ENCODE measurements at regions not wholly inside any gene's neighbourhood (a gene's known extent, or its start where the extent isn't known, plus 50 kb on each side); places are given as distances from the start of the nearest gene placed in this dataset.

- Histone ChIP-seq H3K4me3 (IDR thresholded peaks at IDR 0.05; ENCODE audit: insufficient read depth, low read depth, low read length) (no peak overlapping the region), H3K79me2 (ENCODE audit: insufficient read depth, low read depth) (no peaks in the 10 kb centered on the region), H3K27ac (no peak overlapping the region), H4K20me1 (ENCODE audit: insufficient read depth) (no peaks in the 10 kb centered on the region), H3K4me1 (ENCODE audit: low read depth, poor library complexity, severe bottlenecking) (no peaks in the 10 kb centered on the region), H3K4me2 (no peak overlapping the region), H2AFZ (ENCODE audit: low read depth) (no peak overlapping the region), H3K9ac (no peak overlapping the region), H3K36me3 (ENCODE audit: insufficient read depth) (no peaks in the 10 kb centered on the region), H3K27me3 (ENCODE audit: insufficient read depth, low read depth) (no peaks in the 10 kb centered on the region)
- TF ChIP-seq, protein P1, sequence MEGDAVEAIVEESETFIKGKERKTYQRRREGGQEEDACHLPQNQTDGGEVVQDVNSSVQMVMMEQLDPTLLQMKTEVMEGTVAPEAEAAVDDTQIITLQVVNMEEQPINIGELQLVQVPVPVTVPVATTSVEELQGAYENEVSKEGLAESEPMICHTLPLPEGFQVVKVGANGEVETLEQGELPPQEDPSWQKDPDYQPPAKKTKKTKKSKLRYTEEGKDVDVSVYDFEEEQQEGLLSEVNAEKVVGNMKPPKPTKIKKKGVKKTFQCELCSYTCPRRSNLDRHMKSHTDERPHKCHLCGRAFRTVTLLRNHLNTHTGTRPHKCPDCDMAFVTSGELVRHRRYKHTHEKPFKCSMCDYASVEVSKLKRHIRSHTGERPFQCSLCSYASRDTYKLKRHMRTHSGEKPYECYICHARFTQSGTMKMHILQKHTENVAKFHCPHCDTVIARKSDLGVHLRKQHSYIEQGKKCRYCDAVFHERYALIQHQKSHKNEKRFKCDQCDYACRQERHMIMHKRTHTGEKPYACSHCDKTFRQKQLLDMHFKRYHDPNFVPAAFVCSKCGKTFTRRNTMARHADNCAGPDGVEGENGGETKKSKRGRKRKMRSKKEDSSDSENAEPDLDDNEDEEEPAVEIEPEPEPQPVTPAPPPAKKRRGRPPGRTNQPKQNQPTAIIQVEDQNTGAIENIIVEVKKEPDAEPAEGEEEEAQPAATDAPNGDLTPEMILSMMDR (conservative IDR thresholded peaks at IDR 0.05; ENCODE audit: low read depth, low read length): no peak
Observed at GRCh38 chrX:10842646-10843045, 222.3 kb upstream of the MID1 start.

DNA sequence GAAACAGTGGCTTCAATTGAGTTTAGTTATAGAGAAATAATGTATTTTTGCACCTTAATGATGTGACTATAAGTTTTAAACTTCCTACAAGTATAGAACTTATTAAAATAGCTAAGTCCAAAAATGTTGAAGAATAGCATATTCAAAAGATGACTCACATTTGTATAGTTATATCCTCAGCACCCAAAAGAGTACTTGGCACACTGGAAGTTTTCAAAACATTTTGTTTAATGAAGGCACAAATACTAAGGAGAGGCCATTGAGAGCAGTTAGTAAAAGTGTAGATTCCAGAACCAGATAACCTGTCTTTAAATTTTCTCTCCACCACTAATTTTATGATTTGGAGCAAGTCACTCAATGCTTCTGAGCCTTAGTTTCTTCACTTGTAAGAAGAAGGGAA lies 226.9 kb upstream of the MID1 start:
- Histone ChIP-seq H3K9ac (no peak overlapping the region), H3K4me1 (ENCODE audit: low read depth, poor library complexity, severe bottlenecking) (no peaks in the 10 kb centered on the region), H4K20me1 (ENCODE audit: insufficient read depth) (no peaks in the 10 kb centered on the region), H3K27ac (no peak overlapping the region), H2AFZ (ENCODE audit: low read depth) (no peak overlapping the region), H3K36me3 (ENCODE audit: insufficient read depth) (no peaks in the 10 kb centered on the region), H3K79me2 (ENCODE audit: insufficient read depth, low read depth) (no peaks in the 10 kb centered on the region), H3K4me3 (IDR thresholded peaks at IDR 0.05; ENCODE audit: insufficient read depth, low read depth, low read length) (no peak overlapping the region), H3K4me2 (no peak overlapping the region), H3K27me3 (ENCODE audit: insufficient read depth, low read depth) (no peaks in the 10 kb centered on the region)
- TF ChIP-seq, protein P1 (conservative IDR thresholded peaks at IDR 0.05; ENCODE audit: low read depth, low read length): no peak

DNA sequence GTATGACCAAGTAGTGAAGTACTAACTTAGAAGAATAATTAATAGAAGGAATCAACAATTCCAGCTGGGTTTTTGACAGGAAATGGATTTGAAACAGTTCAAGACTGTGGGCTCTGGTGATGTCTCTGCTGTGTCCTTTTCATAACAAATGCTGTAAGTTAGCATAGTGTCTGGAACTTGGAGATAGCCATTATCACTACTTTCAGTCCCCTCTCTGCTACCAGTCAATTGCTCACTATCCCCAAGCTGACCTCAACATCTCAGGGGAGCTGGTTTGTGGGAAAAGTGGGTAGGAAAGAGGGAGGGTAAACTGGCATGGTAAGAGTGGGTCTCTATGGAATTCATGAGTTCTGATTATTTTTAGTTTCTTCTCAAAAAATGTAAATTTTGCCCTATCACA lies 231.4 kb upstream of the MID1 start:
- Histone ChIP-seq H3K9ac (no peak overlapping the region), H4K20me1 (ENCODE audit: insufficient read depth) (no peaks in the 10 kb centered on the region), H3K27ac (no peak overlapping the region), H3K79me2 (ENCODE audit: insufficient read depth, low read depth) (no peaks in the 10 kb centered on the region), H2AFZ (ENCODE audit: low read depth) (no peak overlapping the region), H3K4me2 (no peak overlapping the region), H3K36me3 (ENCODE audit: insufficient read depth) (no peaks in the 10 kb centered on the region), H3K4me3 (IDR thresholded peaks at IDR 0.05; ENCODE audit: insufficient read depth, low read depth, low read length) (no peak overlapping the region), H3K27me3 (ENCODE audit: insufficient read depth, low read depth) (no peaks in the 10 kb centered on the region), H3K4me1 (ENCODE audit: low read depth, poor library complexity, severe bottlenecking) (no peaks in the 10 kb centered on the region)
- TF ChIP-seq, protein P1 (conservative IDR thresholded peaks at IDR 0.05; ENCODE audit: low read depth, low read length): no peak

DNA sequence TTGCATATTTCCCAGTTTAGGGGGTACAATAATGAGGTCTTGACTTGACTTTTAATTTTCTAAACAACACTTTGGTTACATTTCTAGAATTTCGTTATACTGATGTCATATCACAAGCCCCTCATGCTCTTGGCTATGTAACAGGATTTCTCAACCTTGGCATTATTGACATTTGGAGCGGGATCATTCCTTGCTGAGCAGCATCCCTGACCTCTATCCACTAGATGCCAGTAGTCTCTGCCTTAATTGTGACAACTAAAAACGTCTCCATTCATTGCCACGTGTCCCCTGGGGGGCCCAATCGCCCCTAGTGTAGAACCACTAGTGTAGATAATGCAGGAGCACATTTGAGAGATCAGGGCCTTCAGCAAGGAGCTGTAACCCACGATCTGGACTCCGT lies 234.2 kb upstream of the MID1 start:
- Histone ChIP-seq H3K79me2 (ENCODE audit: insufficient read depth, low read depth) (no peaks in the 10 kb centered on the region), H4K20me1 (ENCODE audit: insufficient read depth) (no peaks in the 10 kb centered on the region), H2AFZ (ENCODE audit: low read depth) (no peak overlapping the region), H3K36me3 (ENCODE audit: insufficient read depth) (no peaks in the 10 kb centered on the region), H3K27me3 (ENCODE audit: insufficient read depth, low read depth) (no peaks in the 10 kb centered on the region), H3K4me2 (no peak overlapping the region), H3K27ac (no peak overlapping the region), H3K4me1 (ENCODE audit: low read depth, poor library complexity, severe bottlenecking) (peaks cover 8% of the 10 kb centered on the region), H3K4me3 (IDR thresholded peaks at IDR 0.05; ENCODE audit: insufficient read depth, low read depth, low read length) (no peak overlapping the region), H3K9ac (no peak overlapping the region)
- TF ChIP-seq, protein P1 (conservative IDR thresholded peaks at IDR 0.05; ENCODE audit: low read depth, low read length): no peak

GRCh38 chrX:10855845-10856244 lies 235.5 kb upstream of the MID1 start:
- H2AFZ ChIP-seq (ENCODE audit: low read depth): no peak overlapping the region
- TF ChIP-seq, protein P1 (conservative IDR thresholded peaks at IDR 0.05; ENCODE audit: low read depth, low read length): no peak
- no peaks in the 10 kb centered on the region for H3K36me3 ChIP-seq (ENCODE audit: insufficient read depth)
- no peaks in the 10 kb centered on the region for H3K27me3 ChIP-seq (ENCODE audit: insufficient read depth, low read depth)
- H3K9ac ChIP-seq: no peak overlapping the region
- H3K4me2 ChIP-seq: no peak overlapping the region
- H4K20me1 ChIP-seq (ENCODE audit: insufficient read depth): no peaks in the 10 kb centered on the region
- peaks cover 8% of the 10 kb centered on the region for H3K4me1 ChIP-seq (ENCODE audit: low read depth, poor library complexity, severe bottlenecking)
- no peak overlapping the region for H3K4me3 ChIP-seq (IDR thresholded peaks at IDR 0.05; ENCODE audit: insufficient read depth, low read depth, low read length)
- H3K79me2 ChIP-seq (ENCODE audit: insufficient read depth, low read depth): no peaks in the 10 kb centered on the region
- H3K27ac ChIP-seq: no peak overlapping the region
